CD4-positive, alpha-beta T cell treated with Interleukin-21 for 1 hour (primary cell): ENCODE measurements at regions not wholly inside any gene's neighbourhood (a gene's known extent, or its start where the extent isn't known, plus 50 kb on each side); places are given as distances from the start of the nearest gene placed in this dataset.

Experiments used
- DNase-seq: peaks from one replicate; pipeline ENCODE4 v3.0.0-alpha.2; 2020

DNA sequence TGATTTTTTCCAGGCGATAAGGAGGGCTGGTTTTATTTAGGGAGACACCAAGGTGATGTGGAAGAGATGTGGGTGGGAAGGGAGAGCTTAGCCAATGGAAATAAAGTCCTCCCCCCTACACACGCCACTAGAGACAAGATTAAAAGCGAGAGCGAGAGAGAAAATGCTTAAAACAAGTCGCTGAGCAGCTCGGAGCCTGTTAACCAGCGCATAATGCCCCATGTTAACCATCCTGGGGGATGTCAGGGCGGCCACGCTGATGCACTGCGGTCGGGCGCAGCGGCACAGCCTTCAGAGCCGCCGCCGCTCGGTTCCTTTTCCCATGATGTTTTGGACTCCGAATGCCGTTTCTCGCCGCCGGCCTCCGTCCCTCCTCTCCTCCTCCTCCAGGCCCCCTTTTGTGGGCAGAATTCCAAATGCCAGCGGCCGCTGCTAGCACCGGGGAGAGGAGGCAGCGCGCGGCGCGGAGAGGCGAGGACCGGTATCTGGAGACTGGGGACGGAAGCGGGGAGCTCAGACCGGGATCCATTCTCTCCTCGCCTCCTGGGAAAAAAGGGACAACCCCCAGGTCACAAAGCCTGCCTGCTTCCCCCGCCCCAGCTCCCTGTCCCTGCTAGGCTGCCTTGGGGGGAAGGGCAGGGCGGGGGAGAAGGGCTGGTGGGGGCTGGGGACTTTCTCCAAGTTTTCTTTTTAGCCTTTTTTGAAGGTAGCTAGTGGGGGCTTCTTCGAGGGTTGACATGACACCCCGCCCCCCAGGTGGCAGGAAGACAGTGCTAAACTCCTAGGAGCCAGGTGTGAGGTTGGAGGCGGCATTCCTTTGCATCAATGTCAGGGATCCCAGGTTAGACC lies 98.1 kb upstream of the CCL2 start:
- no peak for DNase-seq

DNA sequence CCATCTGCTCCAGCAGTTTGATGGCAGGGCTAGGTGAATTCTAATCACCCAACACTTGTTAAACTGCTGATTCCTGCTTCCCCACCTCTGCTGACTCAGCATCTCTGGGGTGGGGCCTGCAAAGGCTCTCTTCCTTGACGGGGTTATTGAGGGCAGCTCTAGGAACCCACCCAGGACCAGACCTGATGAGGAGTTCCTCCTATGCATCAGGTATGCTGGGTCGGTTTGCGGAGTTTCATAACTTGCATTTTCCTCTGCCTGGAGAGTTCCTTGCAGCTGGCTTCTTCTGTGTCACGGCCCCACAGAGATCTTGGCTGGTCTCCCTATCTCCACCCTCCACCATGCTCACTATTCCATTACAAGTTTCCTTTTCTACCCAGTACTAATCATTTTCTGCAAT lies 93.4 kb upstream of the CCL2 start:
- DNase-seq = no peak

DNA sequence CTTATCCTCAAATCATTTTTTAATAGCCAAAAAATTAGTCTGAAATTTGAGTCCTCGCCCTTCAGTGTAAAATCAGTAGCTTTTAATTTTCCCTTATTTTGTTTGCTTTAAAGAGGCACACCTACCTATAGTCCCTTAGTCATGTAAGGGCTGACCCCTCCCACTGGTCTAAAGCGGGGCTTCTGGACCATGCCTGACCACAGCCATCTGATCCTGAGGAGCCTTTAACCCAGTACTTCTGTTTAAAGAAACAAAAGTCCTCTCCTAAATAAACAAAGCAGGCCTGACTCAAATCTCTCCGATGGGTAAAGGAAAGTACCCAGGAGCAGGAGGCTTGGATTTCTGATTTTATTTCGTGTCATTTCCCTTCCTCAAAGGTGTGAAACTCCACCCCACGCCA lies 92.0 kb upstream of the CCL2 start:
- no peak for DNase-seq

DNA sequence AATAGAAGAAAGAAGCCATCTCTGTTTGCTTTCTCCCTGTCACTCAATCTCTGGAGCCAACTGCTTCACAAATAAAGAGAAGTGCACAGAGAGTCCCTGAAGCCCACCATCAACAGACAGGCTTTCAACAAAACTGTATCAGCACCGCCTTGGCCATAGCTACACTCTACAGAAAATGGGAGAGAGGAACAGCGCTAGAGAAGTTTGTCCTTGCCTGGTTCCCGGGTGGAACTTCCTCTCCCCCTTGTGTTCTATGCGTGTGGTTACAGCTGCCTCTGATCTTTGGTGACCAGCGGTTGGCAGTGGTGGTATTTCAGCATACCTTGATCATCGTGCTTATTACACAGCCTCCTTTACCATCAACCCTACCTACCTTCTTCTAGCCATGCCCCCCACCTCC lies 91.4 kb upstream of the CCL2 start:
- no peak for DNase-seq

DNA sequence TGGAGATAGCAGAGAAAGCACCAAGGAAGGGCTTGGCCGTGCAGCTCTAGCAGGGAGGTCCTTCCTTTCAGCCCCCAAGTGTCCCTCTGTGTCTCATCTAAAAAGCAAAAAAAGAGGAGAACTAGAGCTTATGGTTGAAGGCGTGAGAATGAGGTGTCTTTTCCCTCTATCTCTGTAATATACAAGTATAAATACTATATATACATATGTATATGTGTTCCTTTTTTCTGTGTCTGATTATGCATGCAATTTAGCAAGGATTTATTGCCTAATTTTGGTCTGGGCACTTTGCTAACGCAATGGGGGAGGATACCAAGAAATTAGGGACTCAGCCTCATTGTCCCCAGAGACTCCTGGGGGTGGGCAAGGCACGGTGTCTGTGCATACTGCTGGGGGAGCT lies 90.2 kb upstream of the CCL2 start:
- no peak for DNase-seq

DNA sequence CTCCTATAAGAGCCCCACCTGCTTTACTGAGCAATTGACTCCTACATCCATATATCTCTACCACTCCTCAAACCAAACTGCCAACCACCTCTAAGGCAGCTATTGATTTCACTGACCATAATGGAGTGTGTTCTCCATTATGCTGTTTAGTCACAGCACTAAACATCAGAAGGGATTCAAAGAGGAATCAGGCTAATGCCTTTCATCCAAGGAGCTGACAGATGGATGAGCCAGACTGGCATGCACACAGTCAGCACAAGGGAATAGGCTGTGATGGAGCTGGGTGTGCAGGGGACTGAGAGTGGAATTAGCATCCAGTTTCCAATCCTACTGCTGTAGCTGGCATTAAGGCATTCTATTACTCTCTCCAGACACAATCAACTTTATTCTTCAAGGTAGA lies 88.7 kb upstream of the CCL2 start:
- DNase-seq = no peak

DNA sequence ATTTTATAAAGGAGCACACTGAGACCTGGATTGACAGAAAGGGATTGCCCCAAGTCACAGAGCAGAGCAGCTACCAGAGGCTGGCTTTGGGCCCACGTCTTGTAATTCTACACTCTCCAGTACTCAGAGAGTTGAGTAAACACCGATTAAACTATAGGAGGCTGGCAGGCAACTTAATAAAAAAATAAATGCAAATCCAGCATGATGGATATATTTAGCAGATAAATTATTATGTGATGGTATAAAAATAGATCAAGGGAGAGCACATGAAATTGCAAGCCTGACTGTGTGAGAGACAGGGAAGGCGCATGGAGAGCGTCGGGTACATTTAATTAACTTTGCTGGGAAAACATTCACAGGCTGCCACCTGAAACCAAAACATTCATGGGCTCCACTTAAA lies 87.7 kb upstream of the CCL2 start:
- no peak for DNase-seq

DNA sequence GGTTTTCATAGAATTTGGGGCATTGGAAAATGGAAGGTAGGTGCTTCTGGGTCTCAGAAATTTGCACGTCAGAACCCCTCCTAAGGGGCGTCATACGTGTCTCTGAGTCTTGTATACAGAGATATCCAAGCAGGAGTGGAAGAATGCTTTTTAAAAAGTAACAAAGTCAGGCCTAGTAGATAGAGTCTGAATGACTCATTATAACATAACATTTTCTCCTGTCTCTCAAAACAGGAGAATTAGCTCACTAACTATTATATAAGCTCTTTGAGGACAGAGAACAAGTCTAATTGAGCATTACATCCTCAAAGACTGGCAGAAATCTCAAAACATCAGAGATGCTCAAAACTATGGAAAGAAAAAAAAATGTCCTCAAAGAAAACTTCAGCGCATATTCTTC lies 86.1 kb upstream of the CCL2 start:
- no peak for DNase-seq

DNA sequence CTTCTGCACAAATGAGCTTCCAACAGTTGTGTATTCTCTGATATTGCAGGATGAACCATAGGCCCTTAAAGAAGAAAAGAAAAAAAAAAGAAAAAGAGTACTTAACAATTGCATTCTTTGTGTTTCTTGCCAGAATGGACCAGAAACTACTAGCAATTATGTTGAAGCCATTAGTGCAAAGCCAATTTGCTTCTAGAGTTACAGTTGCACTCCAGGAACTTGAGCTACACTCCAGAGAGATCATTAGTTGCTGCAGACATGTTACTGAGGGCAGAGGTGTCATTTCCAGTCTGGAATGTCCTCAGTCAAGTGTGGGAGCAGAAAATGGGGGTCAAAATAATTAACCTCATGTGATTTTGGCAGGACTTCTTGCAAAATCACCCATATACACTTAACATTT lies 85.6 kb upstream of the CCL2 start:
- DNase-seq = no peak

DNA sequence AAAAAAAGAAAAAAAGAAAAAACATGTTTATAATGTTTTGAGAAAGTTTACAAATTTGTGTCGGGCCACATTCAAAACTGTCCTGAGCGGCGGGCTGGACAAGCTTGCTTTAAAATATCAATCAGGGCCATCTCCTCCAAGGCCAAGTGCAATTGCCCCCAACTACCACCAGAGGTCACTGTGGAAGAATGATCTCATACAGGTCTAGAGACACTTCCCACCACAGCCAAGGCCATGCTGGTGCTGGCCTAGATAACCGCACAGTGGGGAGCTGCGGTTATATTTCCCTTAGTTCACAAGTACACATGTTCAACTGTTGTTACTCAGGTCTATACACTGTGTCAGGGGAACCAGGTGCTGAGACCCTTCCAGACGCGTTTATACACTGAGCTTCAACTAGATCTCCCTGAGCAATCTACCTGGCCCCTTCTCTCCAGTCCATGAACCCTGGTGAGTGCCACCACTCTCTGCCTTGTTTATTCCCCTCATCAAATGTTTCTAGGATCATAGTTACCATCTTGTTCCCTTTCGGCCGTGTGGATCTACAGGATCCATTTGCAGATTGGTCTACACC lies 83.8 kb upstream of the CCL2 start:
- DNase-seq = peak; percentile 49

DNA sequence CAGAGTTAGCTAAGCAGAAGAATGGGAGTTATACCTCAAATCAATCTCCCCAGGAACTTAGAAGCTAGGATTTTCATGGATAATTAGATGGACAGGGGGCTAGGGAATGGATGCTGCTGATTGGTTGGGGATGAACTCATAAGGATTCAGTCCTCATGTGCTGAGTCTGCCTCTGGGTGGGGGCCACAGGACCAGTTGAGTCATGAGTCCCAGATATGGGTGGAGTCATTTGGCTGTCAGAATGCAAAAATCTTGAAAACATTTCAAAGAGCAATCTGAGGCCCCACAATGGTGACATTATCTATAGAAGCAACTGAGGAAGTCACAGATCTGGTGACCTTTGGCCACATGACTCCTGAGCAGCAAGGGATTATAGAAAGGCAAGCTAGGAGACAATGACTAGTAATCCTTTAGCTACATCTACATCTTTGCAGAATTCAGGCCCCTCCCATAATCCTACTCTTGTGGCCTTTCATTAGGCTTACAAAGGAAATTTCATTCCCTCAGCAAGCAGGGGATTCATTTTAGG lies 82.6 kb upstream of the CCL2 start:
- DNase-seq = no peak

DNA sequence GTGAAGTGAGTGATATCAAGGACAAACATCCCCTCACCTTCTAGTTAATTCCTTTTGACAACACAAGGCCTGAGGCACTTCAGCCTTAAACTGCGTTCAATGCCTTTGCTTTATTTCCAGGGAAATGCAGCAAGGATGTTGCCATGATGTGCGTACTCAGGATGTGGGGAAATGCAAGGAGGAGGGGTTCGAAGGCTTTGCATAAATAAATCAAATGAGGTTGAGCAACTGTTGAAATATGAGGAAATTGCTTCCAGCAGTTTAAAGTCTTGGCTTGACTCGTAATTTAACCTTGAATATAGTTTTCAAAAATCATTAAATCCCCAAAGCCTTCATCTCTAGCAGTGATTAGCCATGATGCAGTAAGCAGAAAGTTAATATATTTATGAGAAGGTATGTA lies 81.8 kb upstream of the CCL2 start:
- no peak for DNase-seq

DNA sequence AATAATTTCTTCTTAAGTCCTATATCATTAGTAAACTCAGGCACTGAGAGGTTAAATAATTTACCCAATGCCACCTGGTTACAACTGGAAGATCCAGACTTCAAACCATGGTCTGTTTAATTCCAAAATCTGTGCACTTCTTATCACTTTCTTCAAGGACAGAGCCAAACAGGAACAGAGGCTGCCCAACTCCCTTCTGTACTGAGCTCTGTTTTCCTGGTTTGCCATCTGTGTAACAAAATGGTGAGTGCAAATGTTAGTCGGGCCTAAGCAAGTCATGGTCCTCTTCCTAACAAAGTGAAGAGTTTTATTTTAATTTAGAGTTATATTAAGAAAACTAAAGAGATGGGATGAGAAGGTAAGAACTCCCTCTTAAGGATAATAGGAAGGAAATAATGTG lies 80.6 kb upstream of the CCL2 start:
- no peak for DNase-seq

DNA sequence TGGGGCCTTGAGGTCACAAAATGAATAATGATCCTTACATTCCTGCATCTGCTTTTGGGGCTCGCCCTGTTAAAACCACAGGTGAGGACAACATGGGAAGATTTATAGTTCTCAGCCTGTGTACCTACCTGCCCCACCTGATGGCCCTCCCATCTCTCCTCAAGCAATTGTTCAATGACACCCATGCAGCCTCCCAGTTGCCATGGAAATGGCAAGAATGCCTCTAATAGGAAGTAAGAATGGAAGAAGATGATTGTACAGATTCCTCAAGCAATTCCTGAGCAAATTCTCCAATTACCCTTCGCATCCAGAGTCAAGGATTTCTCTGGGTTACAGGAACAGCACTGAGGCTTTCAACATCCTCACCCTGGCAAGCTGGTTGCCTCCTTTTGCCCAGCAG lies 78.6 kb upstream of the CCL2 start:
- DNase-seq = no peak

DNA sequence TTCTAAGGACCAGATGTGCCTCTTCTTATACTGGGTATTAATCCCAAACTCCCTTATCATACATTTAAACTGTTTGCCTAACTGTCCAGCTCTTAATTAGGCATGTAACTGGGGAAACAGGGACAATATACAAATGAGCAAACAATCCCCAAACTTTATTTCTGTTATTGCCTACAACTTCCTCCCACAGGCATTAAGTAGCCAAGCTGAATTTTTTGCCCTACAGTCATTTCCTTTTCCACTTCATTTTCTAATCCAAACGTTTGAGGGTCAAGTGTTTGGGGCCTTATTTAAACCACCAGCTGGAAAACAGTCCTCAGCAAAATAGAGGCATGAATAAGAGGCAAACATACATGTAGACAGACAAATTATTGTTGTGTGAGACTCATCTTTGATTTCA lies 77.4 kb upstream of the CCL2 start:
- no peak for DNase-seq

DNA sequence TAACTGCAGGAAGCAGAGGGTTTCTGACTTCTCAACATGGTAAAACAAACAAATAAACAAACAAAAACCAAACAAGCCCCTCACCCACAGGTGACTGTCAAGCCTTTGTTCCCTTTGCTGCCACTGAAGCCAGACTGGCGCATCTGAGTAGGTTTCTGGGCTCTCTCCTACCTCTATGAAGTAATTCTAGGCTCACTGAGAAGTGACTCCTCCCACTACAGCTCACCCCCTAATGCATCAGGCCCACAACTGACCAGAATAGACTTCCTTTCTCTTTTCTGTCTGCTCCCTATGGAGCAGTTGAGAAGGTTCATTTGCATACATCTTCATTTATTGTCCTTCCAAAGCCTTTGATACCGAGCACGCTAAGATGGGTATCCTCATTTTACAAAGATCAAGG lies 77.0 kb upstream of the CCL2 start:
- DNase-seq = no peak

DNA sequence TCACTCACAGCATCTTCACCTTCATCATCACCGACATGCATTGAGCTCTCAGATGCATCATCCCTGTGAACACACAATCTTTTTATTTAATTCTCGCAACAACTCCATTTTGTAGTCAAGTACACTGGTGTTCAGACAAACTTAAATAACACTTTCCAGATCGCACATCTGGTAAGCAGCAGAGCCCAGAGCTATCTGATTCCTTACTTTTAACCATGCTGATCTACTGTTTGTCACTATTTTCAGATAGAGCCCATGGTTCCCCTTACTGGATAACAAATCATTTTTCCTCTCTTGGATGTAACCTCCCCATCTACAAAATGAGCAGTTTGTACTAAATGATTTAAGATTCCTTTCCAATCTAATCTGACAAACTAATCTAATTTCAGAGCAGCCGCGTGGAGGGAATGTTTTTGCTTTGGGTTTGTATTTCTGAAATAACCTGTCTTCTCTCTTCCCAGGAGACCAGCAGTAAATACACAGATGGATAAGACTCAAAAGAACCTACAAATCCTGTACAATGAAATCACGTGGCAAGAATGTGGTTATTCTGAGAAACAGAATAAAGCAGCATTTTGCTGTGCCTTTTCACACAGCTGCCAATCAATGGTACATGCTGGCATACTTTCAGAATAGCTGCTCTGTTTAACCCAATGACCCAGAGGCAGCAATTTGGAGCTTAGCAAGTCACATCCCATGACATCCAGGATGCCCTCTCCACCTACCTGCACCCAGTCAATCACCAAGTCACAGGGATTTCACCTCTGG lies 72.9 kb upstream of the CCL2 start:
- DNase-seq = no peak

DNA sequence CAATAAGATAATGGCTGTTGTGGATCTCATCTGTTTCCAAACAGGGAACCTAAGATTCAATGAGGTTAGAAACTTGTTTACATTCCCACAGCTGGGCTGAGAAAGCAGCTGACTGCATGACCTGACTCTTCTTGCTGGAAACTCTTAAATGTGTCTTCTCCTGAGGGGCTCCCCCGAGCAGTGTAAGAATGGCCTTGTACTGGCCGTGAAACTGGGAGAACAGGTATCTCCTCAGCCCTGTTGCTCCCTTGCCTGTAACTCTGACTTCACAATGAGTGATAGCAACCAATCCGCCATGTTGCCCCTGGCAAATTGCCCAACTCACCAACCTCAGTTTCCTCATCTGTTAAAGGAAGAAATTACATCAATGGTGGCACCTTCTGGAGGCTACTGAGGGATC lies 59.1 kb upstream of the CCL2 start:
- DNase-seq = no peak

DNA sequence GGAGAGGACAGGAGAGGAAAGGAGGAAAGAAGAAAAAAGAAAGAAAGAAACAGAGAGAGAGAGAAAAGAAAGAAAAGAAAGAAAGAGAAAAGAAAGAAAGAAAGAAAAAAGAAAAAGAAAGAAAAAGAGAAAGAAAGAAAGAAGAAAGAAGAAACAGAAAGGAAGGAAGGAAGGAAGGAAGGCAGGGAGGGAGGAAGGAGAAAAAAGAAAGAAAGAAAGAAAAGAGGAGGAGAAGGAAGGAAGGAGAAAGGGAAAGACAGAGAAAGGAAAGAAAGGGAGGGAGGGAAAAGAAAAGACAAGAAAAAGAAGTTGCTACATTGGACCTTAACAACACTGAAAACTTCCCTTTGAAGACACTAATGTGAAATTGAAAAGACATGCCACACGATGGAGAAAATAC lies 56.6 kb upstream of the CCL2 start:
- DNase-seq = no peak

DNA sequence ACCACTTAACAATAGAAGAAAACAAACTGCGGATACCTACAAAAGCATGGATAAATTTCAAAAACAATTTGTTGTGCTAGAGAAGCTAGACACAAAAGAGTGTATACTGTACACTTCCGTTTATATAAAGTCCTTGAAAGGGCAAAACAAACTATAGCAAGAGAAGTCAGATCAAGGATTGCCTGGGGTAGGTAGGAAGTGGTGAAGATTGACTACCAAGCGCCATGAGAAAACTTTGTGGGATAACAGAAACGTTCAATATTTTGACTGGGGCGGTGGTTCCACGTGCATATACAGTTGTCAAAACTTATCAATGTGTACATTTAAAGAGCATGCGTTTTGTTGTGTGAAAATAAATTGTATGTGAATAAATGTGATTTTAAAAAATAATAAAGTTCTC lies 55.6 kb upstream of the CCL2 start:
- DNase-seq = no peak

DNA sequence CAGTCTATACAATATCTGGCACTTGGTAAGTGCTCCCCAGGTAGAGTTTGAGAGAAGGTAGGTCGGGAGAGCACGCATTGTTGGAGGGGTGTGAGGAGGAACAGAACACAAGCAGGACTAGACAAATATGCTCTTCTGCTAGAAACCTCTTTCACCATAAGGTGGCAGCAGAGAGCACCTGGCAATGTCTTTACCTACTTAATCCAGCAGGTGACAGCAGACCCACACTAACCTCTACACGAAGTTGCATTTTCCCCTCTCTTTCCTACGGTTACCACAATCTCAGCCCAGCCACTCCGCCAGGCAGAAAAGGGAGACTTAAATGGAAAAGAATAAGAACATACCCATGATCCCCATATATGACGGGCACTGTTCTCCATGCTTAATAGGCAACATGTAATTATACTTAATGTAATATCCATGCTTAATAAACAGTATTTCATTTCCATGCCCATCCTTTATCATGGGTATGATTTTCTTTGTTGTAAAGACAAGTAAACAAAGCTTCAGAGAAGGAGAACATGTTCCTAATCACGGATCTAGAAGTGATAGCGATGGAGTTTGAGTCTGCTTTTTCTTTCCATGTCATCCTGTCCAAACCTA lies 55.1 kb upstream of the CCL2 start:
- DNase-seq = peak; percentile 76

DNA sequence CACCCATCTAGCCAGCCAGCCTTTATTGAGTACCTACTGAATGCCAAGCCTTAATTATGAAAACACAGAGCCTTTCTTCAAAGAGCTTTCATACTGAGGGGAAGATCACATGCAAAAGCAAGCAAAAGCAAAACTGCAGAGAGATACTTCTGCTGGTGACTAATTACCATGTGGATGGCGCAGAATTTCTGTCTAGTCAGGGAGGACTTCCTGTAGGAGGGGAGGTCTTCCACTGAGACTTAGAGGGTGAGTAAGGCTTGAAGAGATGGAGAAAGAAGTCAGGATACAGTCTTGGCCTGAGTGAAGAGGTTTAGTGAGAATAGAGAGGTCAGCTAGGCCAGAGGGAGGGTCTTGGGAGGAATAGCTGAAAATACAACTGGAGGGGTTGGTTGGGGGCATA lies 53.9 kb upstream of the CCL2 start:
- no peak for DNase-seq

DNA sequence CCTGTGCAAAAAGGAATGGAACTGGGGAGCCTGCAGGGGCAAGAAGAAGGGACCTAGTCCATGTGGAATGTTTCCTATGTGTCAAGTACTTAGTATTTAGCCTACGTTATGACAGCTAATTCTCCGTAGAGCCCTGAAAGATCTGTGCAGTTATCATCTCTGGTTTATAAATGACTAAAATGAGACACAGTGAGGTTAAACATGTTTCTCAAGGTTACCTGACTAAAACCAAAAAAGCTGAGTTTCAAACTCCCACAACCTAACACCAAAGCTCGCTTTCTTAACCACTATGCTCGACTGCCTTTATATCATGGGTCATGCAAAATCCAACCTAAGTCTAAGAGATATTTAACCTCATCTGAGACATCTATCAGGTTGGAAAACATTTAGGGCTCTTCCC lies 53.3 kb upstream of the CCL2 start:
- no peak for DNase-seq
